Right ventricle myocardium superior (tissue), 1 donor: ENCODE measurements at regions not wholly inside any gene's neighbourhood (a gene's known extent, or its start where the extent isn't known, plus 50 kb on each side); places are given as distances from the start of the nearest gene placed in this dataset.

Experiments
- ATAC-seq: fragments of 200-7000 bp; cut with Tn5 transposase; one replicate; pipeline ENCODE4 v1.9.1; 2020; ENCODE audit warnings: mild to moderate bottlenecking; ENCODE audit not compliant: poor library complexity
- DNase-seq: peaks from one replicate; pipeline ENCODE4 v3.0.0-alpha.2; 2020
- intact Hi-C: fragments of 100-400 bp; cut with DNase I; formaldehyde crosslinking; loops from one replicate; pipeline ENCODE4 v1.11.2; 2022
- donor health status: DM: no; HTN: yes; CAD: no; lungs with severe emphysema.

DNA sequence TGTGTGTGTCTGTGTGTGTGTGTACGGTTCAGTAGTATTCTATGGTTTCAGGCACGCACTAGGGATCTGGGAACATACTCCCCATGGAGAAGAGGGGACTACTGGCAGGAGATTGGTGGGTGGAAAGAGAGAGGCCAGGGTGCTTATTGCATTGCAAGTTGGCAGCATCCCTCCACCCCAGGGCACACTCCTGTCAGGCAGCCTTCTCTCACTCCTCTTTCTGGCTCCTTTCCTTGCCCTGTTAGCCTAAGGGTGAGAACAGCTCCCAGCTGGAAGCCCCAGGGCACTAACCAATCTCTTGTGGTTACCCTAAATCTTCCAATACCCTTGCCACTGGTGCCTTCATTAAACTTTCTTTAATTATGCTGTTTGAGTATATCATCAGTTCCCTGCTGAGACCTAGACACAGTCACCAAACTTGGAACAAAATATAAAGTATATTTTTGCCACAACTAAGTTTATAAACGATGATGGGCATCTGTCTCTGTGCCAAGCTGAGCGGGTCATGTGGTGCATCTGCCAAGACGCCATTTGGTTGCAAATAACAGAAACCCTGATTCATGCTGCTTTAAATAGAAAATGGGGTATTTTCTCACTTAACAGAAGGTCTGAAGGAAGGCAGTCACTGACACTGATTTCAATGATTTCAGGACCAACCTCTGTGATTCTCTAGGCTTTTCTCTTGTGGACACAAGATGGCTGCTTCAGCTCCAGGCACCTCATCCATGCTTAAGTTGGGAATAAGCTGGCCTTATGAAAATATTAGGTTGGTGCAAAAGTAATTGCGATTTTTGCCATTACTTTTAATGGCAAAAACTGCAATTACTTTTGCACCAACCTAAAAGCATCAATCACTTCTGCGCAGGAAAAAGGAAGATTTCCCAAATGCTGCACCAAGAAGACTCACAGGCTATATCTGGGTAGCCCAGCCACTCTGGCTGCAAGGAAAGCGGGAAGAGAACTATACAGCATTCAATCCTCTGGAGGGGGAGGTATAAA lies 476.9 kb upstream of the PROK2 start:
- DNase-seq = no peak
- intact Hi-C loops = loop anchor here (10.0 kb wide), 1 partner anchor 387 kb away; no protein-coding TSS in a partner anchor
- no peak for ATAC-seq

DNA sequence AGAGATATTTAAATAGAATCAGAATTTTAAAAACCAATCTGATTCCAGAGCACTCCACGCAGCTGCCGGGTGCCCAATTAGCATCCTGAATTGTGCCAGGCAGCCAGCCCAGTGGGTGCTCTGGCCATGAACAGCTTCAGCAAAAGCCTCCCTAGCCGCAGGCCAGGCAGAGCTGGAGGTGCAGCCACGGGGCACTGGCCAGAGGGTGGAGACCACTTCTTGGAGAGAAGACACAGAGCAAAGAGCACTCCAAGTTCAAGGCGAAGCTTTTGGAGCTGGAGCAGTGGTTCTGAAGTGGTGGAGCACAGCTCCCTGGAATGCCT lies 475.6 kb upstream of the PROK2 start:
- intact Hi-C loops = loop anchor here (10.0 kb wide), 1 partner anchor 386 kb away; no protein-coding TSS in a partner anchor
- ATAC-seq (no peak), DNase-seq (no peak)

DNA sequence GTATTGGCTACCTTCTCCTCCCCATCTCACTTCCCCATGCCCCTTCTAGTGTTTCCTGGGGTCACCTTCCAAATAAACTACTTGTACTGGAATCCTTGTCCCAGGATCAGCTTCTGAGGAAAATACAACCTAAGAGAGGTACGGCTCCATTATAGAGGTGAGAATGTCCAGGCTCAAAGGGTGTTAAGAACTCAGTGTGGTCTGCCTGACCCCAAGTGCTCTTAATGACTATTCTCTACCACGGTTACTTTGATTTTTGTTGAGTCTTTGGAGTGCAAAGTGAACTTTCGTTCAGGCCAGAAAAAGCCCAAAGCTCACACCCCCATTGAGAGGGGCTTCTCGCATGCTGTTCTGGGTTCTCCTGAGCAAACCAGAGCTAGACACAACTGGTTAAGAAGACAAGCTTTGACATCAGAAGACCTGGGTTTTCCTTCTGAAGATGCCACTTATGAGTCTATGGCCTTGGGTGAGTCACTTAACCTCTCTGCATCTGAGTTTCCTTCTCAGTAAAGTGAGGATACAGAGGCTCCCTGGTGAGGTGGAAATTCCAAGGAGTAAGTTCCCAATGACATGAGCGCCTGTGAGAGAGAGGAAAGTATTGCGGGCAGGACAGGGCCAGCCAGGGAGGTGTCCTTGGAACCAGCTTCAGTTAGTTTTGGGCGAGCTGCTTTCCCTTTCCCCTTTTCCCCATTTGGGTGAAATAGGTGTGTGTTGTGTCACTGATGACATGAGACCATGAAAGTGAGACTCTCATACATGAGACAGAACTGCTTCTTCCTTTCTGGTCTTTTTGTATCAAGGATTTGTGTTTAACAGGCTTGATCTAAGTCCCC lies 475.0 kb upstream of the PROK2 start:
- ATAC-seq (no peak), DNase-seq (no peak)
- intact Hi-C loops = loop anchor here (10.0 kb wide), 1 partner anchor 385 kb away; no protein-coding TSS in a partner anchor

DNA sequence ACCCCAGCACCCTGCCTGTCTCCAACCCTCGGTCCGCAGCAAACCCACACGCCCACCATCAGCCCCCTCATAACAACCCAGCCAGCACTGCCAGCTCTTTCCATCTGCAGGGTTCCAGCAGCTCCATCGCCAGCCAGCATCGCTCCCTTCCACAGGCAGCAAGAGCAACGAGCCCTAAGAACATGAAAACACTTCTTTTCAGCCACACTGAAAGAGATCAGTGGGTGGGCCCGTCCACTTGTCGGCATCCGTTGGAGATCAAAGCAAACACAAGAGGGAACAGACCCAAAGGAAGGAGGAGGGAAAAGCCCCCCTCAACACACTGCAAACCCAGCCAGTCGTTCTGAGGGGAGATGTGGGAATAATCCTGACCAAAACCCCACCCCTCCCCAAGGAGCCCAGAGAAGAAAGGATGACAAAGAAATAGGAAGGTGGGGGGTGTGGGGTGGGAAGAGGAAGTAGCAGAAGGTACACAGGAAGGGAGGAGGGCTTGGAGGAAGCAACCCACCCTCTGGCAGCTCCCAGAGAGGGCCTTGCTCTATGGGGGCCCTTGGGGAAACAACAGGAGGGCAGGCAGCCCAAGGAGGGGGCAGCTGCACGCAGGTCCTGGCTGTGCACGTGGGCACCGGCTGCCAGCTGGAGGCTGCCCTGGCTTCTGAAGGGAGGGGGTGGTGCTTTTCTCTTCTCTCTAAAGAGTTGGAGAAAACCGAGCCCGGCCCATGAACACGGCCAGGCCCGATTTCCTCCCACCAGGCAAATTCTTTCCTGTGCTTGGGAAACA lies 473.6 kb upstream of the PROK2 start:
- intact Hi-C loops = no loop called here
- no peak for ATAC-seq
- peak; percentile 56 for DNase-seq

DNA sequence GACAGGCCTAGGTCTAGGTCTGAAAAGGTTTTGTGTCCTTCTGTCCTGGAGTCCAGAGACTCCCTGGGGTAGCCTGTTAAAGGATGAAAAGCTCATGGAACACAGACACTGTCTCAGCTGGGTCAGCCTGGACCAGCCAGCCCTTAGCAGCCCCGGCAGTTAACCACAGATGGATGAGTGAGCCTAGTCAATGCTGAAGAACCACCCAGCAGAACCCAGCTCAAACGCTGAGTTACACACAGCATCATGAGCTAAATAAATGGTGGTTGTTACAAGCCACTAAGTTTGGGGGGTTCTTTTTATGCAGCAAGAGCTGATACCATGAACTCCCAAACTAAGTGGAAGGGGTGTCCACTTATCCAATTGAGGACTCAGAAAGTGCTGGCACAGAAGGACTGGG lies 472.8 kb upstream of the PROK2 start:
- intact Hi-C loops = no loop called here
- ATAC-seq (no peak), DNase-seq (no peak)

DNA sequence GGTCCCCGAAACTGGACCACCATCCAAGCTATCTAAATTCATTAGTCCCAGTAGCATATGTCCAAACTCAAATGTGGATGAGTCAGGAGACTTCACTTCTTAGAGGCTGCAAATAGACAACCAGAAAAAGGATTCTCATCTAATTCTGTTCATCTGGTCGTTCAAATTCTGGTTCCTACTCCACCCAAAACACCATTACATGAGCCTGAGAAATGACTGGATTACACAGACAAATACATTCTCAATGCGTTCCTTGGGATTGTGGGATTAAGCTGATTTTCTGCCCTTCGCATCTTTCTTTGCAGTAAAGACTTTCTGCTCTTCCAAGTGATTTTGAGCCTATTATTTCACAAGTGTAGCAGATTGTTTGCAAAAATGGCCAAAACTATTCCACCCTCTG lies 472.3 kb upstream of the PROK2 start:
- intact Hi-C loops = no loop called here
- DNase-seq (no peak), ATAC-seq (no peak)

DNA sequence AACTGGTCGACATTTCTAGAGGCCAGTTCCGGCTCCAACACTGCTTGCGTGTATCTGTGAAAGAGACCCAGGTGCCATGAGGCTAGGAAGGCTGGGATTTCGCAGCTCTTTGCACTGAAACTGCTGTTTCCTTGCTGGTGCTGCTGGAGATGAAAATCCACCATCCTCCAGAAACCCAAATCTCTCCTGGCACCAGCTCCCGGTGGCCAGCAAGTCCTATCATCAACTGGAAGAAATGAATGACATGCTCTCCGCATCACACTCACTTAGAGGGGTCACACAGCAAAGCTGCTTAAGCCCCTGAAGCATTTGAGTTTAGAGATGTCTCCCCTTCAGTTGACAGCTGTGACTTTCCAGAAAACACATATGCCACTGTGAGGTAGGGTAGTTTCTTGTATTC lies 471.8 kb upstream of the PROK2 start:
- ATAC-seq (no peak), DNase-seq (no peak)
- intact Hi-C loops = no loop called here

DNA sequence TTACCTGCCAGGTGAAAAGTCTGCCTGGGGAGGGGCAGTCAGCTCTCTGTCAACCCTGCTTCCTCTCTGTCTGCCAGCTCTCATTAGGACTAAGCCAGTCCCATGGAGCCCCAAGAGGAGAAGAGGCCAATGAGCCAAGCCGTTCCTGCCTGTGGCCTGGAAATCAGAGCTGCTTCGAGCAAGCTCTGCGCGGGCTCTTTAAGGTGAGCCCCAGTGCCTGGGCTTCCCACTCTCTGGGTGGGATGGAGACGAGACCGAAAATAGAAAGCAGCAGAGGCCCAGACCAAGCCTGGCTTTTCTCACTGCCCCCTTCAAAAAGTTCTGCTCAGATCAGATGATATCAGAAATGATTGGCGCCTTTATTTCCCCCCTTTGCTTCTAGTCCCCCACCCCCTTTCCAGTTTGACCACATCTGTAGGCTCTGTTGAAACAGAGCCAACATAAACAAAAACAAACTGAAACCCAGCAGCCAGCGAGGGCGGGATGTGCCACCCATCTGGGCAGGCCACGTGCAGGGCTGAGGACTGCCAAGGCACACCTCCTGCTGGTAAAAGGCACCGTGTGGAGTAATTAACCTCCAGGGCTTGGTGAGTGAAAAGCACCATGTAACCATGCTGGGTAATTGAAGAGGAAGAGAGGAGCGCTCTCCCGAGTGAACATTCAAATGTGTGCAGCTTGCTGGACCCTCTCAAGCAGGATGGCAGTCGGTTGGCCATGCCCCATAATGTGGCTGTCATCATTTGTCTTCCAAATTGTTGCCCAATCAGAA lies 471.0 kb upstream of the PROK2 start:
- intact Hi-C loops = no loop called here
- peak; percentile 68 for DNase-seq
- peak; percentile 85 for ATAC-seq

DNA sequence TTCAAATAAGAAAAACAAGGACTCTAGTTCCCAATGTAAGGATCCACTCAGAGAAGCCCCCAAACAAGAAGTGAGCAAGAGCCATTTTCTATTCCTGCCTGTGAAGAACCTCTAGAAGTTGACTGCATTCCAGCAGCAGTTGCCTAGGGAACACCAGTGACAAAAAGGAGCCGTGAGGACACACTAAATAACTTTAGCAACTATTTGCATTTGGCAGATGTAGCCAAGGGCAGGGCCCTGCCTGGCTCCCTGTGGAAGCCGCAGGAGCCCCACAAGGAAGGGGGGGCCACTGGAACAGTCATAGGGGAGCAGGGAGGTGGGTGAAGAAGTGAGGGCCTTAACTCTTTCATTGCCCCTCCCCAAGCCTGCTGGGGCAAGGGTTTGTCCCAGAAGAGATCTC lies 470.2 kb upstream of the PROK2 start:
- intact Hi-C loops = no loop called here
- ATAC-seq (peak; percentile 79), DNase-seq (no peak)

DNA sequence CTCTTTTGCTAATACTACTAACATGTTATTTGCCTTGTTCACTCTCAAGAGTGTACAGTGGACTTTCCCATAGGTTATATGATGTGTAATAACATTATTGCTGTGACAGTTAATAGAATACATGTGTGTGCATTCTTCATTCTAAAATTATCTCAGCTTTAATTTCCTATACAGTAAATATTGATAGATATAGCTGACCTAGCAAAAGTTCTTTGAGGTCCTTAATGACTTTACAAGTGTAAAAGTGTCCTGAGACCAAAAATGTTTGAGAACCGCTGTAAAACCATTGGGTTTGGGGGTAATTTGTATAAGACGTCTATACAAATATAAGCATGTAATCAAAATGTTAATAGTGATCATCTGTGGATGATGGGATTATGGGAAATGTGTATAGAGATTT lies 469.5 kb upstream of the PROK2 start:
- DNase-seq (no peak), ATAC-seq (no peak)
- intact Hi-C loops = no loop called here

DNA sequence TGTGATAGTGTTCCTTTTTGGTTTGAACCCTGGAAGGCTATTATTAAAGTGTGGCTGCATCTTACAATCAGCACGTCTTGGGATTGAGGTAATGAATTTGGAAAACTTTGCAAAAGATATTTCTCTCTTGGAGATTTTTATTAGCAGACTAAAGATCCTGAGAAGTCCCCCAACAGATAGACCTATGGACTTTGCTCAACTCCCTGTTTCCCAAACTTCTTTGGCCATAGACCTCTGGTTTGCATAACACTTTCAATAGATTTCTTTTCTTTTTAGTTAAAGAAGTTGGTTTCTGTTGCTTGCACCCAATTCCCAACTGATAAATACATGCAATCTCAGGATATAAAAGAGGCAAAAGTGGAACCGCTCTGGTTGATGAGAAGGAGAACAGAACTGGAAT lies 465.8 kb upstream of the PROK2 start:
- intact Hi-C loops = no loop called here
- no peak for DNase-seq
- ATAC-seq = no peak

DNA sequence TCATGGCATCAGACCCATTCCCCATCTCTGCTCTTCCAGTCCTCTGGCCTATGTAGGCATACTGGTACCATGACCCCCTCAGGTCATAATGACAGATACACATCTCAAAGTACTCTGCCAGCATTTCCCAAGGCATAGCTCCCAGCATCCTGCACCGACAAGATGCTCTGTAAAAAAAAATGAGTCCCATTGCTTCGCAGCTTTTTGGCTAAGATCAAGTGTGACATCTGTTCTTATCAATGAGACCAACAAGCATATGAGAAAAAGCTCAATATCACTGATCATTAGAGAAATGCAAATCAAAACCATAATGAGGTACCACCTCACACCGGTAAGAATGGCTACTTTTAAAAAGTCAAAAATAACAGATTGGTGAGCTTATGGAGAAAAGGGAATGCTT lies 463.9 kb upstream of the PROK2 start:
- intact Hi-C loops = loop anchor here (10.0 kb wide), 1 partner anchor 94 kb away; no protein-coding TSS in a partner anchor
- DNase-seq (no peak), ATAC-seq (no peak)

DNA sequence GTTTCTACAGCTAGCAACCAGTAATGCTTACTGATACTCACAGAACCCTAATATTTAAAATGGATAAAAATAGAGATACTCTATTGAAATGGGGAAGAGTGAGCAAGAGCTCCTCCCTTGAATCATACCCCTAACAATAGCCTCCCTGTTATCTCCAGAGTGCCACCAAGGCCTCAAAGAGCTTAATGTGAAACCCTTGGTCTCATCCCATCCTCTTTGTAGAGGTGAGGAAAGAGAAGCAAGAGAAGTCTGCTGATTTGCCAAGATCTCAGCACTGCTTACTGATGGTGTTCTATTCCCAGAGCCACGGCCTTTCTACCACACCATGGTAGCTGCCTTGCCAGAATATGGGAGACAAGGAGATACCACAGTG lies 463.4 kb upstream of the PROK2 start:
- no peak for DNase-seq
- intact Hi-C loops = loop anchor here (10.0 kb wide), 1 partner anchor 94 kb away; no protein-coding TSS in a partner anchor
- no peak for ATAC-seq

DNA sequence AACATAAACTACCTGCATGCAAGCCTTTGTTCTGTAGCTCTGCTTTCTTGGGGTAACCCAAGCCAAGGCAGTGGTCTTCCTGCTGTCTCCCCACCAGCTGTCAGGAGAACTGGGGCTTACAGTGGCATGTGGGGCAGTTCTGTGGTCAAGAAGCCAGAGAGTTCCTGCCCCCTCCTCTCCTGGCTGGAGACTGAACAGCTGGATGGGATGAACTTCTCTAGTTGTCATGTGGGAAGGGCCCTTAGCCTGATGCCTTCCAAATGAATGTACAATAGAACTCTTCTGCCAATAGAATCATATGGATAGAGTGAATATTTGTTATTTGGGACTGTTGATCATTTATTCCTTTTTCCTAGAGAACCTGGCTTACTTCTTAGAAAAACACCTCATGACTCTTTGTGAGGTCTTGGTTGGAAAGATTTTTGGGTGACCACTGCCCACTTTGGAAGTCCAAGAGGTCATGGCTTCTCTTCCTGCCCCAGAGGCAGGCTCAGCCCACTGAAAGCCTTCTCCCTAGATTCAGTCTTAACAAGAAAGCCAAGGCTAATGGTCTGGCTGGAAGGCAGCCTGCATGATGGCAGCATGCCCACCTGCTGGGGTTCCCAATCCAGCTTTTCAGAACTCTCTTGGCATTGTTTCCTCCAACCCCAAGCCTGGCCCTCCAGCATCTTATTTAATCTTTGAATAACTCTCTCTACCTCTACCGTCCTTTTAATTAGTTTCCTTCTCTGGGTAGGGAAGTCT lies 462.9 kb upstream of the PROK2 start:
- intact Hi-C loops = loop anchor here (10.0 kb wide), 1 partner anchor 93 kb away; no protein-coding TSS in a partner anchor
- ATAC-seq = peak; percentile 19
- peak; percentile 66 for DNase-seq

DNA sequence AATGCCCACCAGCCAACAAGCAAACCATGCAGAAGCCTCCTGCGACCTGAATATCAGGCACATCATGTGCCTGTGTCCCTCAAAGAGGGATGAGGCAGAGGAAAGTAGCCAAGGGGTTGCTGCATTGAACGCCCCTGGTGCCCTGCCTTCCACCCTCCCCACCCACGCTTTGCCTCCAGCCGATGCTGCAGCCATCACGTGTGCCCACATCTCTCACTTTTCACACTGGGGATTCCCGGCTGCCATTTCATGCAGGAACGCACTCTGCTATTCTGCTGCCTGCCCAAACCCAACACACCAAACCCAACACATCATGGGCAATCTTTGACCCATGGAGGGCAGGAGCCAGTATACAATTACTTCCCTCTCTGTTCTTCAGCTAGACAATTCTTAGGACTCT lies 462.2 kb upstream of the PROK2 start:
- ATAC-seq = no peak
- intact Hi-C loops = loop anchor here (10.0 kb wide), 1 partner anchor 92 kb away; no protein-coding TSS in a partner anchor

DNA sequence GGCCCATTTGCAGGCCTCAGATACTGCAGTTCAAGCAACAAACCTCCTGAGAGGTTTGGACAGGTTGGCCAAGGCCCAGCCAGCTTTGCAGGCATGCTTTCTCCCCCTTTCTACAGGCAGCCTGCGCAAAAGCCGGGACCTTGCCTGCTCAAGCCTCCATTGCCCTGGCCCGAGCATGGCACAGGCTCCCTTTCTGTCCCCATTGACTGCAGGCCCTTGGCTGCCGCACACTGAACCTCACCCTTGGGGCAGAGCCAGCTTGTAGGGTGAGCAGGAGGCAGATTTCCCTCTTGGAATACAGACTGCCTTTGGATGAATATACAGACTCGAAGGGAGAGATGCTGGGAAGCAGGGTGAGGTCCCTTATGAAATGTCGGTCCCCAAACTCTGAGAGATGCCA lies 461.7 kb upstream of the PROK2 start:
- intact Hi-C loops = loop anchor here (10.0 kb wide), 1 partner anchor 92 kb away; no protein-coding TSS in a partner anchor
- peak; percentile 64 for DNase-seq

More for the DNA sequence above, 462.2 kb upstream of the PROK2 start:
- no peak for DNase-seq

DNA sequence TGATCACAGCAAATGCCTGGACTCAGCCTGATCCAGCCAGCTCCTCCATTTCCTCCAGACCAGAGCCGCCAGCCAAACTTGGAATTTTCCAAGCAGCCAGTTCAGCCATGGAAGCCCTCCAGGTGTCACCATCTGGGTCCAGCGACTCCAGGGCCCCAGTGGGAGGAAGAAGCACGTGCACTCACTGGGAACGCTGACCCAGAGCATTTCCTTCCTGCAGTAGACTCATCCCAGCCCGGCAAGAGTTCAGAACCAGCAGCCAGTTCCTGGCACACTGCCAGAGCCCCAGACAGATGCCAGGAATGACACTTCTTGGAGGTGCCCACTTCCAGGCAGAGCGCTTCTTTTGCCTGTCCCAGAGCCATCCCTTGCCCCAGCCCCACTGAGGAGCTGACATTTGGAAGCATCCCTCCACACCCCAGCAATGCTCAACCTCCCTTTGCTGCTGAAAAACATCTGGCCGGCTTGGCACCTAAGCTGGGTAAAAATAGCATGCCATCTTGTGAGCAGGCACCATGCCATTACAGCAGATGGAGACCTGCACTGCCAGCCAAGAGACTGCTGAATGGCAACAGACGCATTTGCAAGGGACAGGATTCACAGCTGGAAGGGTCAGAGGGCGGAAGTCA lies 460.3 kb upstream of the PROK2 start:
- intact Hi-C loops = loop anchor here (10.0 kb wide), 1 partner anchor 90 kb away; no protein-coding TSS in a partner anchor
- ATAC-seq (peak; percentile 91), DNase-seq (peak; percentile 78)

More for the DNA sequence above, 461.7 kb upstream of the PROK2 start:
- peak; percentile 81 for ATAC-seq
